NOMO-1 treated with dmso at 0.1 percent for 144 hours (cell line): ENCODE measurements at regions not wholly inside any gene's neighbourhood (a gene's known extent, or its start where the extent isn't known, plus 50 kb on each side); places are given as distances from the start of the nearest gene placed in this dataset.

ENCODE experiments used
- DNase-seq: peaks from one replicate; lab custom pipeline; 2025; ENCODE audit not compliant: unreplicated experiment; lab: John Stamatoyannopoulos, UW

- no peak for DNase-seq
Measured at GRCh38 chr12:59927032-59927431, 331.2 kb downstream of the SLC16A7 start.

- no peak for DNase-seq
Measured at GRCh38 chr12:59928416-59928815, 332.6 kb downstream of the SLC16A7 start.

- DNase-seq, result no peak
Measured at GRCh38 chr12:59929110-59929509, 333.3 kb downstream of the SLC16A7 start.

- no peak for DNase-seq
Measured at GRCh38 chr12:59934486-59934885, 338.7 kb downstream of the SLC16A7 start.

- no peak for DNase-seq
Measured at GRCh38 chr12:59936534-59936933, 340.7 kb downstream of the SLC16A7 start.

GRCh38 chr12:59937148-59937547 lies 341.3 kb downstream of the SLC16A7 start:
- DNase-seq, result no peak

- no peak for DNase-seq
Measured at GRCh38 chr12:59938190-59938962, 342.5 kb downstream of the SLC16A7 start.

GRCh38 chr12:59940631-59941342 lies 345.0 kb downstream of the SLC16A7 start:
- DNase-seq, result no peak

GRCh38 chr12:59941461-59941860 lies 345.6 kb downstream of the SLC16A7 start:
- no peak for DNase-seq

GRCh38 chr12:59944177-59944576 lies 348.3 kb downstream of the SLC16A7 start:
- no peak for DNase-seq

- DNase-seq, result no peak
Measured at GRCh38 chr12:59946635-59947034, 350.8 kb downstream of the SLC16A7 start.

- DNase-seq, result no peak
Measured at GRCh38 chr12:59963546-59963945, 367.7 kb downstream of the SLC16A7 start.

GRCh38 chr12:59972905-59973304 lies 377.1 kb downstream of the SLC16A7 start:
- no peak for DNase-seq

- no peak for DNase-seq
Measured at GRCh38 chr12:59973515-59973914, 377.7 kb downstream of the SLC16A7 start.

GRCh38 chr12:59977779-59978178 lies 381.9 kb downstream of the SLC16A7 start:
- DNase-seq, result no peak

- no peak for DNase-seq
Measured at GRCh38 chr12:59980476-59980875, 384.6 kb downstream of the SLC16A7 start.

GRCh38 chr12:59999291-59999690 lies 403.5 kb downstream of the SLC16A7 start:
- DNase-seq, result no peak

- no peak for DNase-seq
Measured at GRCh38 chr12:60010486-60010885, 414.7 kb downstream of the SLC16A7 start.

- DNase-seq, result no peak
Measured at GRCh38 chr12:60012659-60013058, 416.8 kb downstream of the SLC16A7 start.

- DNase-seq, result no peak
Measured at GRCh38 chr12:60014436-60014835, 418.6 kb downstream of the SLC16A7 start.

GRCh38 chr12:60020068-60020467 lies 424.2 kb downstream of the SLC16A7 start:
- DNase-seq, result no peak

- DNase-seq, result no peak
Measured at GRCh38 chr12:60021235-60021634, 425.4 kb downstream of the SLC16A7 start.
